ENCODE measurements at regions not wholly inside any gene's neighbourhood (a gene's known extent, or its start where the extent isn't known, plus 50 kb on each side); places are given as distances from the start of the nearest gene placed in this dataset.

DNA sequence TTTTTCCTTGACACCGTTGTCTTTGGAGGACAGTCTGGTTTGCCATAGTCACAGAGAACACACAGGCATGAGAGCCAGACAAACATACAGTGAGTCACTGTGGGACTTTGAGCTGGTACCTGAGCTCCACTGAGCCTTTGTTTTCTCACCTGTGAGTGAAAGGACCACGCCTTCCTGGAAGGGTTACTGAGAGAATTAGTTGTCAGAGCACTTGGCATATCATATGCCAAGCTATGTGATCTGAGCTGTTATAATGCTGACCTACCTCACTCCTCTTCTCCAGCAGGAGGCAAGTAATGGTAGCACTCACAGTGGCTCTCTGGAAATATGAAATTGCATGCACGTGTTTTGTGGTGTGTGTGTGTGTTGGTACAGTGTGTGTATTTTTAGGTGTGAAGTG, 59.7 kb downstream of the CXCL12 start:
- TF ChIP-seq, protein P1, sequence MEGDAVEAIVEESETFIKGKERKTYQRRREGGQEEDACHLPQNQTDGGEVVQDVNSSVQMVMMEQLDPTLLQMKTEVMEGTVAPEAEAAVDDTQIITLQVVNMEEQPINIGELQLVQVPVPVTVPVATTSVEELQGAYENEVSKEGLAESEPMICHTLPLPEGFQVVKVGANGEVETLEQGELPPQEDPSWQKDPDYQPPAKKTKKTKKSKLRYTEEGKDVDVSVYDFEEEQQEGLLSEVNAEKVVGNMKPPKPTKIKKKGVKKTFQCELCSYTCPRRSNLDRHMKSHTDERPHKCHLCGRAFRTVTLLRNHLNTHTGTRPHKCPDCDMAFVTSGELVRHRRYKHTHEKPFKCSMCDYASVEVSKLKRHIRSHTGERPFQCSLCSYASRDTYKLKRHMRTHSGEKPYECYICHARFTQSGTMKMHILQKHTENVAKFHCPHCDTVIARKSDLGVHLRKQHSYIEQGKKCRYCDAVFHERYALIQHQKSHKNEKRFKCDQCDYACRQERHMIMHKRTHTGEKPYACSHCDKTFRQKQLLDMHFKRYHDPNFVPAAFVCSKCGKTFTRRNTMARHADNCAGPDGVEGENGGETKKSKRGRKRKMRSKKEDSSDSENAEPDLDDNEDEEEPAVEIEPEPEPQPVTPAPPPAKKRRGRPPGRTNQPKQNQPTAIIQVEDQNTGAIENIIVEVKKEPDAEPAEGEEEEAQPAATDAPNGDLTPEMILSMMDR (IDR thresholded peaks at IDR 0.05) = no peak
- TF ChIP-seq, protein P2, sequence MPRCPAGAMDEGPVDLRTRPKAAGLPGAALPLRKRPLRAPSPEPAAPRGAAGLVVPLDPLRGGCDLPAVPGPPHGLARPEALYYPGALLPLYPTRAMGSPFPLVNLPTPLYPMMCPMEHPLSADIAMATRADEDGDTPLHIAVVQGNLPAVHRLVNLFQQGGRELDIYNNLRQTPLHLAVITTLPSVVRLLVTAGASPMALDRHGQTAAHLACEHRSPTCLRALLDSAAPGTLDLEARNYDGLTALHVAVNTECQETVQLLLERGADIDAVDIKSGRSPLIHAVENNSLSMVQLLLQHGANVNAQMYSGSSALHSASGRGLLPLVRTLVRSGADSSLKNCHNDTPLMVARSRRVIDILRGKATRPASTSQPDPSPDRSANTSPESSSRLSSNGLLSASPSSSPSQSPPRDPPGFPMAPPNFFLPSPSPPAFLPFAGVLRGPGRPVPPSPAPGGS (IDR thresholded peaks at IDR 0.05) = no peak
- TF ChIP-seq POLR2A (IDR thresholded peaks at IDR 0.05; ENCODE audit: low read length) = no peak
- TF ChIP-seq EP300 (IDR thresholded peaks at IDR 0.05) = no peak
